Transverse colon (tissue), 4 donors: ENCODE measurements at regions not wholly inside any gene's neighbourhood (a gene's known extent, or its start where the extent isn't known, plus 50 kb on each side); places are given as distances from the start of the nearest gene placed in this dataset.

Experiments used
- DNase-seq: peaks from one replicate; pipeline ENCODE4 v3.0.0-alpha.2; 2019
- H3K27ac ChIP-seq, 4 donors: fragments of 200-600 bp; sonication (generic); 2 replicates each; pipeline ENCODE4 v1.5.1; 2016 to 2018; ENCODE audit warnings: inconsistent platforms in 4 of 4
- H3K27me3 ChIP-seq: fragments of 200-600 bp; sonication (generic); 2 replicates; pipeline ENCODE4 v1.5.1; 2017; ENCODE audit warnings: inconsistent platforms
- H3K36me3 ChIP-seq, 4 donors: fragments of 200-600 bp; sonication (generic); 2 replicates each; pipeline ENCODE4 v1.5.1; 2017 to 2019; ENCODE audit warnings: inconsistent platforms in 4 of 4
- H3K4me1 ChIP-seq, 4 donors: fragments of 200-600 bp; sonication (generic); 2 replicates each; pipeline ENCODE4 v1.5.1; 2017 to 2020; ENCODE audit warnings: inconsistent platforms in 4 of 4
- H3K4me3 ChIP-seq, 4 donors: fragments of 200-600 bp; sonication (generic); 1 replicate in 1 of 4; 2 replicates in 3 of 4; pipeline versions ENCODE4 v1.5.1 to v1.6.1; 2017 to 2019; ENCODE audit warnings: inconsistent platforms in 4 of 4
- H3K9me3 ChIP-seq, 2 donors: fragments of 200-600 bp; sonication (generic); 2 replicates each; pipeline ENCODE4 v1.5.1; 2017 to 2019; ENCODE audit warnings: inconsistent platforms in 2 of 2
- CTCF ChIP-seq, 5 experiments: fragments of 200-600 bp in 3 of 5; fragments of 450-650 bp in 2 of 5; sonication (generic) in 3 of 5; IDR thresholded peaks; 1 replicate in 2 of 5; 2 replicates in 3 of 5; pipeline ENCODE4 v1.5.1; 2016 to 2017; ENCODE audit warnings: antibody characterized with exemption in 5 of 5, inconsistent platforms in 3 of 5, mild to moderate bottlenecking in 2 of 5, moderate library complexity in 1 of 5
- EP300 ChIP-seq: sonication (generic); formaldehyde crosslinking; IDR thresholded peaks from one replicate; pipeline ENCODE4 v1.6.1; 2017; ENCODE audit warnings: antibody characterized with exemption, low read depth
- POLR2A ChIP-seq: fragments of 450-650 bp; IDR thresholded peaks from one replicate; pipeline ENCODE4 v1.6.1; 2016; ENCODE audit warnings: antibody characterized with exemption, mild to moderate bottlenecking, moderate library complexity
- POLR2AphosphoS5 ChIP-seq, 3 donors: sonication (generic); formaldehyde crosslinking; IDR thresholded peaks; one replicate each; pipeline ENCODE4 v1.6.1; 2016; ENCODE audit warnings: antibody characterized with exemption in 3 of 3
- WGBS, 2 donors: methylation state at CpG; one replicate each; pipeline ENCODE4 v1.1.5; 2018; ENCODE audit warnings: low coverage in 1 of 2; 5-methylcytosine and 5-hydroxymethylcytosine counted together
- in situ Hi-C, 4 donors: fragments of 200-750 bp; cut with MboI; loops; one replicate each; pipeline versions ENCODE4 v1.15.0 to v1.15.1; 2017; ENCODE audit warnings: low sequenced_read_pairs in 3 of 4, low pct_ligation_motif_present in 1 of 4, low pct_unique_long_range_greater_than_20kb in 1 of 4
- intact Hi-C: fragments of 100-400 bp; cut with DNase I; formaldehyde crosslinking; loops from one replicate; pipeline ENCODE4 v1.15.1; 2023; ENCODE audit warnings: low total_unique reads

GRCh38 chr11:23010790-23011335 is 150.6 kb upstream of the CCDC179 start:
- H3K27ac ChIP-seq: no peak overlapping the region

GRCh38 chr11:23012930-23013329 is 152.7 kb upstream of the CCDC179 start:
- in situ Hi-C loops: no loop called here
- intact Hi-C loops: no loop called here
- H3K27ac ChIP-seq: no peak overlapping the region
- no peaks in the 10 kb centered on the region for H3K36me3 ChIP-seq
- TF ChIP-seq EP300 (no peak), POLR2AphosphoS5 (IDR thresholded peaks at IDR 0.05) (no peak), POLR2A (no peak), CTCF (IDR thresholded peaks at IDR 0.05) (no peak)
- no peaks in the 10 kb centered on the region for H3K27me3 ChIP-seq
- H3K4me1 ChIP-seq: no peaks in the 10 kb centered on the region
- 92 to 100% methylated on average over 2 of the region's 2 CpGs for WGBS, 2 donors
- H3K4me3 ChIP-seq: no peak overlapping the region
- no peak for DNase-seq
- no peaks in the 10 kb centered on the region for H3K9me3 ChIP-seq

More at GRCh38 chr11:23010790-23011335, 150.6 kb upstream of the CCDC179 start:
- no peaks in the 10 kb centered on the region for H3K9me3 ChIP-seq
- no peak for DNase-seq
- H3K27me3 ChIP-seq: no peaks in the 10 kb centered on the region
- in situ Hi-C loops: no loop called here
- H3K4me3 ChIP-seq: no peak overlapping the region
- TF ChIP-seq CTCF (IDR thresholded peaks at IDR 0.05): no peak
- no peak for TF ChIP-seq POLR2AphosphoS5 (IDR thresholded peaks at IDR 0.05)
- TF ChIP-seq EP300: no peak
- no peak for TF ChIP-seq POLR2A
- intact Hi-C loops: no loop called here
- H3K4me1 ChIP-seq: no peaks in the 10 kb centered on the region
- H3K36me3 ChIP-seq: no peaks in the 10 kb centered on the region

GRCh38 chr11:23013509-23013908 is 153.2 kb upstream of the CCDC179 start:
- no peak for DNase-seq
- no peaks in the 10 kb centered on the region for H3K36me3 ChIP-seq
- H3K9me3 ChIP-seq: no peaks in the 10 kb centered on the region
- TF ChIP-seq POLR2AphosphoS5 (IDR thresholded peaks at IDR 0.05) (no peak), CTCF (IDR thresholded peaks at IDR 0.05) (no peak), EP300 (no peak), POLR2A (no peak)
- no peaks in the 10 kb centered on the region for H3K4me1 ChIP-seq
- H3K27me3 ChIP-seq: no peaks in the 10 kb centered on the region
- H3K4me3 ChIP-seq: no peak overlapping the region
- intact Hi-C loops (no loop called here), in situ Hi-C loops (no loop called here)
- 83 to 88% methylated on average over 4 to 5 of the region's 5 CpGs for WGBS, 2 donors
- no peak overlapping the region for H3K27ac ChIP-seq

GRCh38 chr11:23021287-23021863 is 161.1 kb upstream of the CCDC179 start:
- no peaks in the 10 kb centered on the region for H3K27me3 ChIP-seq
- in situ Hi-C loops: no loop called here
- H3K4me1 ChIP-seq: no peaks in the 10 kb centered on the region
- TF ChIP-seq POLR2AphosphoS5 (IDR thresholded peaks at IDR 0.05): no peak
- TF ChIP-seq CTCF (IDR thresholded peaks at IDR 0.05): peak; percentile 37 to 57 (median 53)
- H3K4me3 ChIP-seq: no peak overlapping the region
- H3K36me3 ChIP-seq: no peaks in the 10 kb centered on the region
- DNase-seq: peak; percentile 11
- H3K9me3 ChIP-seq: no peaks in the 10 kb centered on the region
- intact Hi-C loops: no loop called here
- H3K27ac ChIP-seq: no peak overlapping the region
- 21 to 49% methylated on average over 2 to 4 of the region's 4 CpGs for WGBS, 2 donors
